ENCODE measurements at regions not wholly inside any gene's neighbourhood (a gene's known extent, or its start where the extent isn't known, plus 50 kb on each side); places are given as distances from the start of the nearest gene placed in this dataset.

- Histone ChIP-seq H3F3A (ENCODE audit: insufficient read depth, low read length) (no peaks in the 10 kb centered on the region), H3K79me2 (ENCODE audit: insufficient read depth, low read length) (no peaks in the 10 kb centered on the region), H3K4me2 (ENCODE audit: low read length) (no peak overlapping the region), H3K9me2 (ENCODE audit: low read depth, low read length) (no peaks in the 10 kb centered on the region), H3K4me3 (ENCODE audit: low read depth, low read length, poor library complexity, severe bottlenecking) (no peak overlapping the region), H3K36me3 (ENCODE audit: insufficient read depth, low read length) (no peaks in the 10 kb centered on the region), H4K20me1 (ENCODE audit: insufficient read depth, low read length) (no peaks in the 10 kb centered on the region), H2AFZ (ENCODE audit: low read length) (no peak overlapping the region), H3K9ac (ENCODE audit: low read length) (no peak overlapping the region), H3K4me1 (ENCODE audit: insufficient read depth, low read length, severe bottlenecking) (no peaks in the 10 kb centered on the region), H3K27ac (ENCODE audit: low read depth, low read length, poor library complexity, severe bottlenecking) (no peak overlapping the region), H3K9me3 (ENCODE audit: low read length) (no peaks in the 10 kb centered on the region), H3K27me3 (ENCODE audit: insufficient read depth, low read length) (no peaks in the 10 kb centered on the region)
- no peak for TF ChIP-seq EZH2 (IDR thresholded peaks at IDR 0.05; ENCODE audit: borderline replicate concordance, low read length)
- peak; percentile 98 for TF ChIP-seq CTCF (IDR thresholded peaks at IDR 0.05; ENCODE audit: low read length)
Measured at GRCh38 chr9:36728651-36729520, 156.2 kb downstream of the MELK start.

- Histone ChIP-seq H3K4me2 (ENCODE audit: low read length) (no peak overlapping the region), H4K20me1 (ENCODE audit: insufficient read depth, low read length) (no peaks in the 10 kb centered on the region), H3K9ac (ENCODE audit: low read length) (no peak overlapping the region), H3K9me3 (ENCODE audit: low read length) (no peaks in the 10 kb centered on the region), H3K27me3 (ENCODE audit: insufficient read depth, low read length) (no peaks in the 10 kb centered on the region), H3K9me2 (ENCODE audit: low read depth, low read length) (no peaks in the 10 kb centered on the region), H3K4me1 (ENCODE audit: insufficient read depth, low read length, severe bottlenecking) (no peaks in the 10 kb centered on the region), H3F3A (ENCODE audit: insufficient read depth, low read length) (no peaks in the 10 kb centered on the region), H3K36me3 (ENCODE audit: insufficient read depth, low read length) (no peaks in the 10 kb centered on the region), H3K79me2 (ENCODE audit: insufficient read depth, low read length) (no peaks in the 10 kb centered on the region), H3K4me3 (ENCODE audit: low read depth, low read length, poor library complexity, severe bottlenecking) (no peak overlapping the region), H3K27ac (ENCODE audit: low read depth, low read length, poor library complexity, severe bottlenecking) (no peak overlapping the region), H2AFZ (ENCODE audit: low read length) (no peak overlapping the region)
- TF ChIP-seq EZH2 (IDR thresholded peaks at IDR 0.05; ENCODE audit: borderline replicate concordance, low read length) (no peak), CTCF (IDR thresholded peaks at IDR 0.05; ENCODE audit: low read length) (no peak)
Measured at GRCh38 chr9:36729906-36730305, 157.2 kb downstream of the MELK start.

- Histone ChIP-seq H2AFZ (ENCODE audit: low read length) (no peak overlapping the region), H3K4me3 (ENCODE audit: low read depth, low read length, poor library complexity, severe bottlenecking) (no peak overlapping the region), H3K4me1 (ENCODE audit: insufficient read depth, low read length, severe bottlenecking) (no peaks in the 10 kb centered on the region), H3K9me3 (ENCODE audit: low read length) (no peaks in the 10 kb centered on the region), H3K36me3 (ENCODE audit: insufficient read depth, low read length) (no peaks in the 10 kb centered on the region), H3K9me2 (ENCODE audit: low read depth, low read length) (no peaks in the 10 kb centered on the region), H3K27me3 (ENCODE audit: insufficient read depth, low read length) (no peaks in the 10 kb centered on the region), H3F3A (ENCODE audit: insufficient read depth, low read length) (no peaks in the 10 kb centered on the region), H3K79me2 (ENCODE audit: insufficient read depth, low read length) (no peaks in the 10 kb centered on the region), H3K4me2 (ENCODE audit: low read length) (no peak overlapping the region), H3K9ac (ENCODE audit: low read length) (no peak overlapping the region), H3K27ac (ENCODE audit: low read depth, low read length, poor library complexity, severe bottlenecking) (no peak overlapping the region), H4K20me1 (ENCODE audit: insufficient read depth, low read length) (no peaks in the 10 kb centered on the region)
- TF ChIP-seq CTCF (IDR thresholded peaks at IDR 0.05; ENCODE audit: low read length) = no peak
- no peak for TF ChIP-seq EZH2 (IDR thresholded peaks at IDR 0.05; ENCODE audit: borderline replicate concordance, low read length)
Measured at GRCh38 chr9:36730414-36730813, 157.7 kb downstream of the MELK start.

All from OCI-LY1 (cell line).